ENCODE measurements at regions not wholly inside any gene's neighbourhood (a gene's known extent, or its start where the extent isn't known, plus 50 kb on each side); places are given as distances from the start of the nearest gene placed in this dataset.
A peak's percentile ranks its signal among the peaks of the same experiment; 100 is the strongest.
"Not testable (repeated sequence)": the region's sequence is repeated elsewhere in the genome, so short reads cannot be mapped to it uniquely, and the experiment has no call there.

- not testable (repeated sequence) for DNase-seq
Observed at GRCh38 chr7:142495301-142495700, 237.4 kb upstream of the PRSS58 start.

- no peak for DNase-seq
Observed at GRCh38 chr7:142494021-142494420, 236.2 kb upstream of the PRSS58 start.

GRCh38 chr7:142488842-142489241 lies 231.0 kb upstream of the PRSS58 start:
- no peak for DNase-seq

GRCh38 chr7:142488036-142488633 lies 230.3 kb upstream of the PRSS58 start:
- DNase-seq: no peak

- not testable (repeated sequence) for DNase-seq
Observed at GRCh38 chr7:142487565-142487964, 229.7 kb upstream of the PRSS58 start.

GRCh38 chr7:142487124-142487523 lies 229.3 kb upstream of the PRSS58 start:
- DNase-seq: no peak

- DNase-seq: no peak
Observed at GRCh38 chr7:142485617-142486226, 227.9 kb upstream of the PRSS58 start.

GRCh38 chr7:142483659-142484317 lies 225.9 kb upstream of the PRSS58 start:
- DNase-seq: no peak

- no peak for DNase-seq
Observed at GRCh38 chr7:142482891-142483658, 225.2 kb upstream of the PRSS58 start.

- DNase-seq: no peak
Observed at GRCh38 chr7:142481548-142481947, 223.7 kb upstream of the PRSS58 start.

GRCh38 chr7:142478479-142479220 lies 220.8 kb upstream of the PRSS58 start:
- peak; percentile 27 for DNase-seq

- not testable (repeated sequence) for DNase-seq
Observed at GRCh38 chr7:142477801-142478200, 219.9 kb upstream of the PRSS58 start.

- no peak for DNase-seq
Observed at GRCh38 chr7:142477079-142477651, 219.3 kb upstream of the PRSS58 start.

- no peak for DNase-seq
Observed at GRCh38 chr7:142476077-142476476, 218.2 kb upstream of the PRSS58 start.

GRCh38 chr7:142471820-142472219 lies 214.0 kb upstream of the PRSS58 start:
- no peak for DNase-seq

- no peak for DNase-seq
Observed at GRCh38 chr7:142470544-142470830, 212.6 kb upstream of the PRSS58 start.

- DNase-seq: no peak
Observed at GRCh38 chr7:142469696-142470543, 212.1 kb upstream of the PRSS58 start.

- DNase-seq: no peak
Observed at GRCh38 chr7:142468871-142469665, 211.2 kb upstream of the PRSS58 start.

- DNase-seq: peak; percentile 35
Observed at GRCh38 chr7:142467056-142467655, 209.3 kb upstream of the PRSS58 start.

GRCh38 chr7:142463401-142463850 lies 205.6 kb upstream of the PRSS58 start:
- DNase-seq: no peak
